K562 (cell line): ENCODE measurements at regions not wholly inside any gene's neighbourhood (a gene's known extent, or its start where the extent isn't known, plus 50 kb on each side); places are given as distances from the start of the nearest gene placed in this dataset.

Experiments
- DIDO1 ChIP-seq: fragments of 450-650 bp; IDR thresholded peaks from 2 replicates; pipeline ENCODE4 v1.6.1; 2016; ENCODE audit warnings: low read depth, missing biosample characterization, missing genetic modification characterization
- PYGO2 ChIP-seq: fragments of 450-650 bp; IDR thresholded peaks from 2 replicates; pipeline ENCODE4 v1.6.1; 2016; ENCODE audit warnings: mild to moderate bottlenecking, missing genetic modification characterization, moderate library complexity, missing compliant biosample characterization
- STAT6 ChIP-seq: sonication (generic); formaldehyde crosslinking; IDR thresholded peaks from 2 replicates; pipeline ENCODE4 v1.8.1; 2023; ENCODE audit warnings: mild to moderate bottlenecking, missing genetic modification reagents
- TF ChIP-seq, protein P1 (sequence below): fragments of 450-650 bp; IDR thresholded peaks from 2 replicates; pipeline ENCODE4 v1.6.1; 2016; ENCODE audit warnings: low read depth, mild to moderate bottlenecking, moderate library complexity
- TF ChIP-seq, protein P2 (sequence below): fragments of 450-650 bp; IDR thresholded peaks from 2 replicates; pipeline ENCODE4 v1.6.1; 2016; ENCODE audit warnings: mild to moderate bottlenecking, moderate library complexity

DNA sequence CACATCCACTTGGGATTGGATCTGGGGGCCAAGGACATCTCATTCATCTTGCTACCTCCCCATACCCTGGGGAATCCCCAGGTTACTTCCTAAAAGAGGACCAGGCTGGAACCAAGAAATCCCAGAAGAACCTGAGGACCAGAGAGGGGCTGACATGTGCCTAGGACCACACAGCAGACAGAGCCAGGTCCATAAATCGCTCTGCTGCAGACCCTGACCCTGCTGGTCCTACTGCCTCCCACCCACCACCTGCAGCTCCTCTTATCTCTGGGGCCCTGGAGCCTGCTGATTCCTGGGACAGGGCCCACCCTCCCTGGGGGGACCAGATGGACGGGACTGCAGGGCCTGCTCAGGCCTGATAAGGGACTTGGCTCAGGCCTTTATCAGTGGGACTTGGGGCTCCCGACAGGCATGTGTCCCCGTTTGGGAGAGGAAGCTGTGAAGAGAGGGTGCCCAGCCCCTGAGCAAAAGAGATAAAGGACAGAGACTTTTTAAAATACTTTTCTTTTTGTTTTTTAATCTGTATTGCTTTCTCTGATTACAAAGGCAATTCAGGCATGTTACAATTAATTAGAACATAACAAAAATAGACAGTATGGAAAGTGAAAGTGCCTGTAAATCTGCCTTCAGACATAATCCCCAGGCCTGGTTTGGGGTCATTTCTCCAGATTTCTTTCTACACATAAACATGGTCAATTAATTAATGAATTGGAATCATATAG, 101.3 kb upstream of the LARP1 start (continued):
- no peak for TF ChIP-seq STAT6
- TF ChIP-seq DIDO1 (tag) = peak; percentile 80
- TF ChIP-seq, protein P1, sequence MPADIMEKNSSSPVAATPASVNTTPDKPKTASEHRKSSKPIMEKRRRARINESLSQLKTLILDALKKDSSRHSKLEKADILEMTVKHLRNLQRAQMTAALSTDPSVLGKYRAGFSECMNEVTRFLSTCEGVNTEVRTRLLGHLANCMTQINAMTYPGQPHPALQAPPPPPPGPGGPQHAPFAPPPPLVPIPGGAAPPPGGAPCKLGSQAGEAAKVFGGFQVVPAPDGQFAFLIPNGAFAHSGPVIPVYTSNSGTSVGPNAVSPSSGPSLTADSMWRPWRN = peak; percentile 98
- TF ChIP-seq, protein P2, sequence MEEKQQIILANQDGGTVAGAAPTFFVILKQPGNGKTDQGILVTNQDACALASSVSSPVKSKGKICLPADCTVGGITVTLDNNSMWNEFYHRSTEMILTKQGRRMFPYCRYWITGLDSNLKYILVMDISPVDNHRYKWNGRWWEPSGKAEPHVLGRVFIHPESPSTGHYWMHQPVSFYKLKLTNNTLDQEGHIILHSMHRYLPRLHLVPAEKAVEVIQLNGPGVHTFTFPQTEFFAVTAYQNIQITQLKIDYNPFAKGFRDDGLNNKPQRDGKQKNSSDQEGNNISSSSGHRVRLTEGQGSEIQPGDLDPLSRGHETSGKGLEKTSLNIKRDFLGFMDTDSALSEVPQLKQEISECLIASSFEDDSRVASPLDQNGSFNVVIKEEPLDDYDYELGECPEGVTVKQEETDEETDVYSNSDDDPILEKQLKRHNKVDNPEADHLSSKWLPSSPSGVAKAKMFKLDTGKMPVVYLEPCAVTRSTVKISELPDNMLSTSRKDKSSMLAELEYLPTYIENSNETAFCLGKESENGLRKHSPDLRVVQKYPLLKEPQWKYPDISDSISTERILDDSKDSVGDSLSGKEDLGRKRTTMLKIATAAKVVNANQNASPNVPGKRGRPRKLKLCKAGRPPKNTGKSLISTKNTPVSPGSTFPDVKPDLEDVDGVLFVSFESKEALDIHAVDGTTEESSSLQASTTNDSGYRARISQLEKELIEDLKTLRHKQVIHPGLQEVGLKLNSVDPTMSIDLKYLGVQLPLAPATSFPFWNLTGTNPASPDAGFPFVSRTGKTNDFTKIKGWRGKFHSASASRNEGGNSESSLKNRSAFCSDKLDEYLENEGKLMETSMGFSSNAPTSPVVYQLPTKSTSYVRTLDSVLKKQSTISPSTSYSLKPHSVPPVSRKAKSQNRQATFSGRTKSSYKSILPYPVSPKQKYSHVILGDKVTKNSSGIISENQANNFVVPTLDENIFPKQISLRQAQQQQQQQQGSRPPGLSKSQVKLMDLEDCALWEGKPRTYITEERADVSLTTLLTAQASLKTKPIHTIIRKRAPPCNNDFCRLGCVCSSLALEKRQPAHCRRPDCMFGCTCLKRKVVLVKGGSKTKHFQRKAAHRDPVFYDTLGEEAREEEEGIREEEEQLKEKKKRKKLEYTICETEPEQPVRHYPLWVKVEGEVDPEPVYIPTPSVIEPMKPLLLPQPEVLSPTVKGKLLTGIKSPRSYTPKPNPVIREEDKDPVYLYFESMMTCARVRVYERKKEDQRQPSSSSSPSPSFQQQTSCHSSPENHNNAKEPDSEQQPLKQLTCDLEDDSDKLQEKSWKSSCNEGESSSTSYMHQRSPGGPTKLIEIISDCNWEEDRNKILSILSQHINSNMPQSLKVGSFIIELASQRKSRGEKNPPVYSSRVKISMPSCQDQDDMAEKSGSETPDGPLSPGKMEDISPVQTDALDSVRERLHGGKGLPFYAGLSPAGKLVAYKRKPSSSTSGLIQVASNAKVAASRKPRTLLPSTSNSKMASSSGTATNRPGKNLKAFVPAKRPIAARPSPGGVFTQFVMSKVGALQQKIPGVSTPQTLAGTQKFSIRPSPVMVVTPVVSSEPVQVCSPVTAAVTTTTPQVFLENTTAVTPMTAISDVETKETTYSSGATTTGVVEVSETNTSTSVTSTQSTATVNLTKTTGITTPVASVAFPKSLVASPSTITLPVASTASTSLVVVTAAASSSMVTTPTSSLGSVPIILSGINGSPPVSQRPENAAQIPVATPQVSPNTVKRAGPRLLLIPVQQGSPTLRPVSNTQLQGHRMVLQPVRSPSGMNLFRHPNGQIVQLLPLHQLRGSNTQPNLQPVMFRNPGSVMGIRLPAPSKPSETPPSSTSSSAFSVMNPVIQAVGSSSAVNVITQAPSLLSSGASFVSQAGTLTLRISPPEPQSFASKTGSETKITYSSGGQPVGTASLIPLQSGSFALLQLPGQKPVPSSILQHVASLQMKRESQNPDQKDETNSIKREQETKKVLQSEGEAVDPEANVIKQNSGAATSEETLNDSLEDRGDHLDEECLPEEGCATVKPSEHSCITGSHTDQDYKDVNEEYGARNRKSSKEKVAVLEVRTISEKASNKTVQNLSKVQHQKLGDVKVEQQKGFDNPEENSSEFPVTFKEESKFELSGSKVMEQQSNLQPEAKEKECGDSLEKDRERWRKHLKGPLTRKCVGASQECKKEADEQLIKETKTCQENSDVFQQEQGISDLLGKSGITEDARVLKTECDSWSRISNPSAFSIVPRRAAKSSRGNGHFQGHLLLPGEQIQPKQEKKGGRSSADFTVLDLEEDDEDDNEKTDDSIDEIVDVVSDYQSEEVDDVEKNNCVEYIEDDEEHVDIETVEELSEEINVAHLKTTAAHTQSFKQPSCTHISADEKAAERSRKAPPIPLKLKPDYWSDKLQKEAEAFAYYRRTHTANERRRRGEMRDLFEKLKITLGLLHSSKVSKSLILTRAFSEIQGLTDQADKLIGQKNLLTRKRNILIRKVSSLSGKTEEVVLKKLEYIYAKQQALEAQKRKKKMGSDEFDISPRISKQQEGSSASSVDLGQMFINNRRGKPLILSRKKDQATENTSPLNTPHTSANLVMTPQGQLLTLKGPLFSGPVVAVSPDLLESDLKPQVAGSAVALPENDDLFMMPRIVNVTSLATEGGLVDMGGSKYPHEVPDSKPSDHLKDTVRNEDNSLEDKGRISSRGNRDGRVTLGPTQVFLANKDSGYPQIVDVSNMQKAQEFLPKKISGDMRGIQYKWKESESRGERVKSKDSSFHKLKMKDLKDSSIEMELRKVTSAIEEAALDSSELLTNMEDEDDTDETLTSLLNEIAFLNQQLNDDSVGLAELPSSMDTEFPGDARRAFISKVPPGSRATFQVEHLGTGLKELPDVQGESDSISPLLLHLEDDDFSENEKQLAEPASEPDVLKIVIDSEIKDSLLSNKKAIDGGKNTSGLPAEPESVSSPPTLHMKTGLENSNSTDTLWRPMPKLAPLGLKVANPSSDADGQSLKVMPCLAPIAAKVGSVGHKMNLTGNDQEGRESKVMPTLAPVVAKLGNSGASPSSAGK = peak; percentile 79
- peak; percentile 96 for TF ChIP-seq PYGO2 (tag)
